SK-N-SH treated with all-trans-retinoic acid at 6 μM for 48 hours (cell line): ENCODE measurements at regions not wholly inside any gene's neighbourhood (a gene's known extent, or its start where the extent isn't known, plus 50 kb on each side); places are given as distances from the start of the nearest gene placed in this dataset.

Experiments
- ATAC-seq: fragments of 200-7000 bp; cut with Tn5 transposase; 3 replicates; pipeline ENCODE4 v1.9.1; 2020; ENCODE audit warnings: mild to moderate bottlenecking, moderate library complexity
- ARNTL ChIP-seq: fragments of 450-650 bp; formaldehyde crosslinking; IDR thresholded peaks from 2 replicates; pipeline ENCODE4 v1.5.0; 2020; ENCODE audit warnings: low read depth, mild to moderate bottlenecking, moderate library complexity, borderline replicate concordance
- BACH2 ChIP-seq: fragments of 250-450 bp; sonication (Bioruptor Pico); IDR thresholded peaks from 2 replicates; pipeline ENCODE4 v1.9.0; 2021; ENCODE audit warnings: mild to moderate bottlenecking, borderline replicate concordance
- CREB5 ChIP-seq: fragments of 250-450 bp; sonication (Bioruptor Pico); IDR thresholded peaks from 2 replicates; pipeline ENCODE4 v1.5.1; 2020; ENCODE audit warnings: low read depth, mild to moderate bottlenecking, moderate library complexity
- CSDC2 ChIP-seq: fragments of 250-450 bp; sonication (Bioruptor Pico); IDR thresholded peaks from 2 replicates; pipeline ENCODE4 v1.5.0; 2020; ENCODE audit warnings: mild to moderate bottlenecking, moderate library complexity
- CSRNP3 ChIP-seq: fragments of 250-450 bp; sonication (Bioruptor Pico); IDR thresholded peaks from 2 replicates; pipeline ENCODE4 v1.5.1; 2021; ENCODE audit warnings: mild to moderate bottlenecking, moderate library complexity
- ESRRG ChIP-seq: fragments of 250-450 bp; sonication (Bioruptor Pico); IDR thresholded peaks from 2 replicates; pipeline ENCODE4 v1.6.1; 2021; ENCODE audit warnings: mild to moderate bottlenecking
- GLIS3 ChIP-seq: fragments of 250-450 bp; sonication (Bioruptor Pico); IDR thresholded peaks from 2 replicates; pipeline ENCODE4 v1.5.0; 2020; ENCODE audit warnings: mild to moderate bottlenecking, moderate library complexity
- ISL1 ChIP-seq: fragments of 250-450 bp; sonication (Bioruptor Pico); IDR thresholded peaks from 2 replicates; pipeline ENCODE4 v2.1.2; 2022; ENCODE audit warnings: mild to moderate bottlenecking, moderate library complexity
- OSR1 ChIP-seq: fragments of 250-450 bp; sonication (Bioruptor Pico); IDR thresholded peaks from 2 replicates; pipeline ENCODE4 v1.8.0; 2022; ENCODE audit warnings: moderate library complexity, mild to moderate bottlenecking, inconsistent platforms
- PATZ1 ChIP-seq: fragments of 250-450 bp; sonication (Bioruptor Pico); IDR thresholded peaks from 2 replicates; pipeline ENCODE4 v1.8.0; 2020; ENCODE audit warnings: mild to moderate bottlenecking, moderate library complexity, borderline replicate concordance
- POU6F1 ChIP-seq: fragments of 250-450 bp; sonication (Bioruptor Pico); IDR thresholded peaks from 2 replicates; pipeline ENCODE4 v1.8.0; 2021; ENCODE audit warnings: low read depth, mild to moderate bottlenecking, moderate library complexity, borderline replicate concordance
- PPARA ChIP-seq: fragments of 250-450 bp; sonication (Bioruptor Pico); IDR thresholded peaks from 2 replicates; pipeline ENCODE4 v1.5.0; 2020; ENCODE audit warnings: mild to moderate bottlenecking, borderline replicate concordance
- SNAI2 ChIP-seq: fragments of 250-450 bp; sonication (Bioruptor Pico); IDR thresholded peaks from 2 replicates; pipeline ENCODE4 v1.5.0; 2020; ENCODE audit warnings: mild to moderate bottlenecking, moderate library complexity
- TCF4 ChIP-seq: fragments of 250-450 bp; sonication (Bioruptor Pico); IDR thresholded peaks from 2 replicates; pipeline ENCODE4 v1.8.0; 2021; ENCODE audit warnings: mild to moderate bottlenecking, moderate library complexity, borderline replicate concordance
- TOX ChIP-seq: fragments of 250-450 bp; sonication (Bioruptor Pico); IDR thresholded peaks from 2 replicates; pipeline ENCODE4 v1.8.0; 2021; ENCODE audit warnings: mild to moderate bottlenecking, moderate library complexity, borderline replicate concordance
- ZC3H10 ChIP-seq: fragments of 250-450 bp; sonication (Bioruptor Pico); IDR thresholded peaks from 2 replicates; pipeline ENCODE4 v1.5.1; 2021; ENCODE audit warnings: mild to moderate bottlenecking, moderate library complexity
- ZFP3 ChIP-seq: fragments of 250-450 bp; sonication (Bioruptor Pico); IDR thresholded peaks from 2 replicates; pipeline ENCODE4 v1.5.0; 2020; ENCODE audit warnings: mild to moderate bottlenecking, moderate library complexity
- ZFP30 ChIP-seq: fragments of 450-650 bp; formaldehyde crosslinking; IDR thresholded peaks from 2 replicates; pipeline ENCODE4 v1.5.0; 2022; ENCODE audit warnings: mild to moderate bottlenecking, moderate library complexity
- ZNF565 ChIP-seq: fragments of 450-650 bp; formaldehyde crosslinking; conservative IDR thresholded peaks from 2 replicates; pipeline ENCODE4 v1.5.0; 2020; ENCODE audit warnings: low read depth, mild to moderate bottlenecking, moderate library complexity
- ZNF70 ChIP-seq: fragments of 450-650 bp; formaldehyde crosslinking; IDR thresholded peaks from 2 replicates; pipeline ENCODE4 v1.5.0; 2020; ENCODE audit warnings: mild to moderate bottlenecking, moderate library complexity
- ZNF8 ChIP-seq: fragments of 450-650 bp; formaldehyde crosslinking; IDR thresholded peaks from 2 replicates; pipeline ENCODE4 v1.5.0; 2020; ENCODE audit warnings: mild to moderate bottlenecking, moderate library complexity

GRCh38 chr10:4141471-4141870 lies 356.5 kb upstream of the KLF6 start:
- ATAC-seq, result no peak
- no peak for TF ChIP-seq SNAI2 (CRISPR knock-in tag)
- no peak for TF ChIP-seq GLIS3 (CRISPR knock-in tag)
- no peak for TF ChIP-seq ZFP3
- no peak for TF ChIP-seq TOX (CRISPR knock-in tag)
- TF ChIP-seq CSRNP3 (CRISPR knock-in tag), result no peak
- TF ChIP-seq ESRRG (CRISPR knock-in tag), result no peak
- no peak for TF ChIP-seq TCF4
- no peak for TF ChIP-seq ZNF8 (CRISPR knock-in tag)
- no peak for TF ChIP-seq PATZ1 (CRISPR knock-in tag)
- TF ChIP-seq ZC3H10 (CRISPR knock-in tag), result no peak
- TF ChIP-seq ARNTL (CRISPR knock-in tag), result no peak

GRCh38 chr10:4138146-4138721 lies 353.2 kb upstream of the KLF6 start:
- ATAC-seq, result no peak
- TF ChIP-seq GLIS3 (CRISPR knock-in tag) (no peak), CSRNP3 (CRISPR knock-in tag) (no peak), ISL1 (CRISPR knock-in tag) (no peak), ARNTL (CRISPR knock-in tag) (no peak), CREB5 (CRISPR knock-in tag) (no peak), PATZ1 (CRISPR knock-in tag) (no peak), POU6F1 (CRISPR knock-in tag) (no peak), PPARA (CRISPR knock-in tag) (no peak), ESRRG (CRISPR knock-in tag) (no peak), ZFP3 (no peak), BACH2 (CRISPR knock-in tag) (no peak), TOX (CRISPR knock-in tag) (no peak), OSR1 (no peak), CSDC2 (CRISPR knock-in tag) (no peak), ZFP30 (CRISPR knock-in tag) (no peak), ZNF70 (CRISPR knock-in tag) (no peak), ZNF565 (CRISPR knock-in tag) (no peak), TCF4 (no peak), ZC3H10 (CRISPR knock-in tag) (no peak)
